GM23338 (cell line): ENCODE measurements at regions not wholly inside any gene's neighbourhood (a gene's known extent, or its start where the extent isn't known, plus 50 kb on each side); places are given as distances from the start of the nearest gene placed in this dataset.

Experiments
- CREB1 ChIP-seq: fragments of 250-450 bp; sonication (Bioruptor Pico); IDR thresholded peaks from 2 replicates; pipeline ENCODE4 v1.5.0; 2020; ENCODE audit warnings: low read depth, mild to moderate bottlenecking, moderate library complexity
- EZH2 ChIP-seq: fragments of 200-600 bp; sonication (generic); IDR thresholded peaks from one replicate; pipeline ENCODE4 v1.8.0; 2017; ENCODE audit warnings: antibody characterized with exemption, mild to moderate bottlenecking, low read depth; ENCODE audit not compliant: unreplicated experiment
- EZH2phosphoT487 ChIP-seq: fragments of 200-600 bp; sonication (generic); IDR thresholded peaks from one replicate; pipeline ENCODE4 v1.8.1; 2018; ENCODE audit warnings: antibody characterized with exemption; ENCODE audit not compliant: unreplicated experiment
- JUNB ChIP-seq: IDR thresholded peaks from one replicate; pipeline ENCODE4 v1.6.1; 2016; ENCODE audit warnings: antibody characterized with exemption; ENCODE audit not compliant: unreplicated experiment
- POLR2AphosphoS5 ChIP-seq: IDR thresholded peaks from 2 replicates; pipeline ENCODE4 v1.6.1; 2016; ENCODE audit warnings: antibody characterized with exemption, low read depth
- REST ChIP-seq: IDR thresholded peaks from one replicate; pipeline ENCODE4 v1.6.1; 2018; ENCODE audit warnings: antibody characterized with exemption; ENCODE audit not compliant: unreplicated experiment
- STAT1 ChIP-seq: IDR thresholded peaks from one replicate; pipeline ENCODE4 v1.6.1; 2016; ENCODE audit warnings: antibody characterized with exemption; ENCODE audit not compliant: unreplicated experiment
- ZNF114 ChIP-seq: fragments of 250-450 bp; sonication (Bioruptor Pico); IDR thresholded peaks from 2 replicates; pipeline ENCODE4 v1.5.0; 2020; ENCODE audit warnings: mild to moderate bottlenecking, moderate library complexity
- ZNF331 ChIP-seq: fragments of 250-450 bp; sonication (Bioruptor Pico); IDR thresholded peaks from 2 replicates; pipeline ENCODE4 v1.5.0; 2020; ENCODE audit warnings: low read depth, mild to moderate bottlenecking, moderate library complexity
- TF ChIP-seq, protein P1 (sequence below), 2 experiments: fragments of 200-600 bp in 1 of 2; sonication (generic) in 1 of 2; conservative IDR thresholded peaks; 2 replicates each; pipeline versions ENCODE4 v1.5.1 to v1.6.1; 2016 to 2017; ENCODE audit warnings: antibody characterized with exemption in 2 of 2, low read depth in 2 of 2, mild to moderate bottlenecking in 2 of 2, moderate library complexity in 1 of 2
- TF ChIP-seq, protein P2 (sequence below): IDR thresholded peaks from 2 replicates; pipeline ENCODE4 v1.6.1; 2016; ENCODE audit warnings: antibody characterized with exemption
- TF ChIP-seq, protein P3 (sequence below): fragments of 250-450 bp; sonication (Bioruptor Pico); IDR thresholded peaks from 2 replicates; pipeline ENCODE4 v1.5.0; 2020; ENCODE audit warnings: mild to moderate bottlenecking, moderate library complexity

GRCh38 chr14:46519121-46519520 lies 132.5 kb downstream of the RPL10L start:
- TF ChIP-seq, protein P1, sequence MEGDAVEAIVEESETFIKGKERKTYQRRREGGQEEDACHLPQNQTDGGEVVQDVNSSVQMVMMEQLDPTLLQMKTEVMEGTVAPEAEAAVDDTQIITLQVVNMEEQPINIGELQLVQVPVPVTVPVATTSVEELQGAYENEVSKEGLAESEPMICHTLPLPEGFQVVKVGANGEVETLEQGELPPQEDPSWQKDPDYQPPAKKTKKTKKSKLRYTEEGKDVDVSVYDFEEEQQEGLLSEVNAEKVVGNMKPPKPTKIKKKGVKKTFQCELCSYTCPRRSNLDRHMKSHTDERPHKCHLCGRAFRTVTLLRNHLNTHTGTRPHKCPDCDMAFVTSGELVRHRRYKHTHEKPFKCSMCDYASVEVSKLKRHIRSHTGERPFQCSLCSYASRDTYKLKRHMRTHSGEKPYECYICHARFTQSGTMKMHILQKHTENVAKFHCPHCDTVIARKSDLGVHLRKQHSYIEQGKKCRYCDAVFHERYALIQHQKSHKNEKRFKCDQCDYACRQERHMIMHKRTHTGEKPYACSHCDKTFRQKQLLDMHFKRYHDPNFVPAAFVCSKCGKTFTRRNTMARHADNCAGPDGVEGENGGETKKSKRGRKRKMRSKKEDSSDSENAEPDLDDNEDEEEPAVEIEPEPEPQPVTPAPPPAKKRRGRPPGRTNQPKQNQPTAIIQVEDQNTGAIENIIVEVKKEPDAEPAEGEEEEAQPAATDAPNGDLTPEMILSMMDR (conservative IDR thresholded peaks at IDR 0.05; ENCODE audit: low read depth in 2 of 2), result no peak
- TF ChIP-seq POLR2AphosphoS5 (no peak), EZH2 (no peak), REST (no peak), JUNB (no peak), CREB1 (CRISPR knock-in tag) (no peak), EZH2phosphoT487 (no peak), ZNF331 (CRISPR knock-in tag) (no peak), ZNF114 (CRISPR knock-in tag) (no peak), STAT1 (no peak)
- TF ChIP-seq, protein P2, sequence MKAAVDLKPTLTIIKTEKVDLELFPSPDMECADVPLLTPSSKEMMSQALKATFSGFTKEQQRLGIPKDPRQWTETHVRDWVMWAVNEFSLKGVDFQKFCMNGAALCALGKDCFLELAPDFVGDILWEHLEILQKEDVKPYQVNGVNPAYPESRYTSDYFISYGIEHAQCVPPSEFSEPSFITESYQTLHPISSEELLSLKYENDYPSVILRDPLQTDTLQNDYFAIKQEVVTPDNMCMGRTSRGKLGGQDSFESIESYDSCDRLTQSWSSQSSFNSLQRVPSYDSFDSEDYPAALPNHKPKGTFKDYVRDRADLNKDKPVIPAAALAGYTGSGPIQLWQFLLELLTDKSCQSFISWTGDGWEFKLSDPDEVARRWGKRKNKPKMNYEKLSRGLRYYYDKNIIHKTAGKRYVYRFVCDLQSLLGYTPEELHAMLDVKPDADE, result no peak
- TF ChIP-seq, protein P3, sequence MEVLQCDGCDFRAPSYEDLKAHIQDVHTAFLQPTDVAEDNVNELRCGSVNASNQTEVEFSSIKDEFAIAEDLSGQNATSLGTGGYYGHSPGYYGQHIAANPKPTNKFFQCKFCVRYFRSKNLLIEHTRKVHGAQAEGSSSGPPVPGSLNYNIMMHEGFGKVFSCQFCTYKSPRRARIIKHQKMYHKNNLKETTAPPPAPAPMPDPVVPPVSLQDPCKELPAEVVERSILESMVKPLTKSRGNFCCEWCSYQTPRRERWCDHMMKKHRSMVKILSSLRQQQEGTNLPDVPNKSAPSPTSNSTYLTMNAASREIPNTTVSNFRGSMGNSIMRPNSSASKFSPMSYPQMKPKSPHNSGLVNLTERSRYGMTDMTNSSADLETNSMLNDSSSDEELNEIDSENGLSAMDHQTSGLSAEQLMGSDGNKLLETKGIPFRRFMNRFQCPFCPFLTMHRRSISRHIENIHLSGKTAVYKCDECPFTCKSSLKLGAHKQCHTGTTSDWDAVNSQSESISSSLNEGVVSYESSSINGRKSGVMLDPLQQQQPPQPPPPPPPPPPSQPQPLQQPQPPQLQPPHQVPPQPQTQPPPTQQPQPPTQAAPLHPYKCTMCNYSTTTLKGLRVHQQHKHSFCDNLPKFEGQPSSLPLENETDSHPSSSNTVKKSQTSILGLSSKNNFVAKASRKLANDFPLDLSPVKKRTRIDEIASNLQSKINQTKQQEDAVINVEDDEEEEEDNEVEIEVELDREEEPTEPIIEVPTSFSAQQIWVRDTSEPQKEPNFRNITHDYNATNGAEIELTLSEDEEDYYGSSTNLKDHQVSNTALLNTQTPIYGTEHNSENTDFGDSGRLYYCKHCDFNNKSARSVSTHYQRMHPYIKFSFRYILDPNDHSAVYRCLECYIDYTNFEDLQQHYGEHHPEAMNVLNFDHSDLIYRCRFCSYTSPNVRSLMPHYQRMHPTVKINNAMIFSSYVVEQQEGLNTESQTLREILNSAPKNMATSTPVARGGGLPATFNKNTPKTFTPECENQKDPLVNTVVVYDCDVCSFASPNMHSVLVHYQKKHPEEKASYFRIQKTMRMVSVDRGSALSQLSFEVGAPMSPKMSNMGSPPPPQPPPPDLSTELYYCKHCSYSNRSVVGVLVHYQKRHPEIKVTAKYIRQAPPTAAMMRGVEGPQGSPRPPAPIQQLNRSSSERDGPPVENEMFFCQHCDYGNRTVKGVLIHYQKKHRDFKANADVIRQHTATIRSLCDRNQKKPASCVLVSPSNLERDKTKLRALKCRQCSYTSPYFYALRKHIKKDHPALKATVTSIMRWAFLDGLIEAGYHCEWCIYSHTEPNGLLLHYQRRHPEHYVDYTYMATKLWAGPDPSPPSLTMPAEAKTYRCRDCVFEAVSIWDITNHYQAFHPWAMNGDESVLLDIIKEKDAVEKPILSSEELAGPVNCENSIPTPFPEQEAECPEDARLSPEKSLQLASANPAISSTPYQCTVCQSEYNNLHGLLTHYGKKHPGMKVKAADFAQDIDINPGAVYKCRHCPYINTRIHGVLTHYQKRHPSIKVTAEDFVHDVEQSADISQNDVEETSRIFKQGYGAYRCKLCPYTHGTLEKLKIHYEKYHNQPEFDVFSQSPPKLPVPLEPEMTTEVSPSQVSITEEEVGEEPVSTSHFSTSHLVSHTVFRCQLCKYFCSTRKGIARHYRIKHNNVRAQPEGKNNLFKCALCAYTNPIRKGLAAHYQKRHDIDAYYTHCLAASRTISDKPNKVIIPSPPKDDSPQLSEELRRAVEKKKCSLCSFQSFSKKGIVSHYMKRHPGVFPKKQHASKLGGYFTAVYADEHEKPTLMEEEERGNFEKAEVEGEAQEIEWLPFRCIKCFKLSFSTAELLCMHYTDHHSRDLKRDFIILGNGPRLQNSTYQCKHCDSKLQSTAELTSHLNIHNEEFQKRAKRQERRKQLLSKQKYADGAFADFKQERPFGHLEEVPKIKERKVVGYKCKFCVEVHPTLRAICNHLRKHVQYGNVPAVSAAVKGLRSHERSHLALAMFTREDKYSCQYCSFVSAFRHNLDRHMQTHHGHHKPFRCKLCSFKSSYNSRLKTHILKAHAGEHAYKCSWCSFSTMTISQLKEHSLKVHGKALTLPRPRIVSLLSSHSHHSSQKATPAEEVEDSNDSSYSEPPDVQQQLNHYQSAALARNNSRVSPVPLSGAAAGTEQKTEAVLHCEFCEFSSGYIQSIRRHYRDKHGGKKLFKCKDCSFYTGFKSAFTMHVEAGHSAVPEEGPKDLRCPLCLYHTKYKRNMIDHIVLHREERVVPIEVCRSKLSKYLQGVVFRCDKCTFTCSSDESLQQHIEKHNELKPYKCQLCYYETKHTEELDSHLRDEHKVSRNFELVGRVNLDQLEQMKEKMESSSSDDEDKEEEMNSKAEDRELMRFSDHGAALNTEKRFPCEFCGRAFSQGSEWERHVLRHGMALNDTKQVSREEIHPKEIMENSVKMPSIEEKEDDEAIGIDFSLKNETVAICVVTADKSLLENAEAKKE (CRISPR knock-in tag), result no peak
